ENCODE measurements at regions not wholly inside any gene's neighbourhood (a gene's known extent, or its start where the extent isn't known, plus 50 kb on each side); places are given as distances from the start of the nearest gene placed in this dataset.

DNA sequence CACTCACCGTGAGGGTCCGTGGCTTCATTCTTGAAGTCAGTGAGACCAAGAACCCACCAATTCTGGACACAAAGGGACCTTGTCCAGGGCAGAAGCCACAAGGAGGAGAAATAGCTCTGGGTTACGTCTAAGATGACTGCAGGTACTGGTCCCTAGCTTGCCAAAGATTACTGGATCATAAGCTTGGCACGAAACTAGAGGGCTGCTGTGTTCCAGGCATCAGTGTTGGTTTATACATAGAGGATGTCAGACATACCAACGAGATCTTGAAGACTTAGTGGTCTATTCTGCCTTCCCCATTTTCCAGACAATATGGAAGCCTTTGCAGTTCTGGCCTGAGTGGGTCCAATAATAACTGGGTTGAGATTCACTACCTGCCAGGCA, 175.7 kb downstream of the TBX18 start:
- no peak for TF ChIP-seq CTCF (tag by site-specific recombination; IDR thresholded peaks at IDR 0.05)
- TF ChIP-seq, protein P1, sequence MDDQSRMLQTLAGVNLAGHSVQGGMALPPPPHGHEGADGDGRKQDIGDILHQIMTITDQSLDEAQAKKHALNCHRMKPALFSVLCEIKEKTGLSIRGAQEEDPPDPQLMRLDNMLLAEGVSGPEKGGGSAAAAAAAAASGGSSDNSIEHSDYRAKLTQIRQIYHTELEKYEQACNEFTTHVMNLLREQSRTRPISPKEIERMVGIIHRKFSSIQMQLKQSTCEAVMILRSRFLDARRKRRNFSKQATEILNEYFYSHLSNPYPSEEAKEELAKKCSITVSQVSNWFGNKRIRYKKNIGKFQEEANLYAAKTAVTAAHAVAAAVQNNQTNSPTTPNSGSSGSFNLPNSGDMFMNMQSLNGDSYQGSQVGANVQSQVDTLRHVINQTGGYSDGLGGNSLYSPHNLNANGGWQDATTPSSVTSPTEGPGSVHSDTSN (CRISPR knock-in tag; IDR thresholded peaks at IDR 0.05), result no peak
- TF ChIP-seq, protein P2, sequence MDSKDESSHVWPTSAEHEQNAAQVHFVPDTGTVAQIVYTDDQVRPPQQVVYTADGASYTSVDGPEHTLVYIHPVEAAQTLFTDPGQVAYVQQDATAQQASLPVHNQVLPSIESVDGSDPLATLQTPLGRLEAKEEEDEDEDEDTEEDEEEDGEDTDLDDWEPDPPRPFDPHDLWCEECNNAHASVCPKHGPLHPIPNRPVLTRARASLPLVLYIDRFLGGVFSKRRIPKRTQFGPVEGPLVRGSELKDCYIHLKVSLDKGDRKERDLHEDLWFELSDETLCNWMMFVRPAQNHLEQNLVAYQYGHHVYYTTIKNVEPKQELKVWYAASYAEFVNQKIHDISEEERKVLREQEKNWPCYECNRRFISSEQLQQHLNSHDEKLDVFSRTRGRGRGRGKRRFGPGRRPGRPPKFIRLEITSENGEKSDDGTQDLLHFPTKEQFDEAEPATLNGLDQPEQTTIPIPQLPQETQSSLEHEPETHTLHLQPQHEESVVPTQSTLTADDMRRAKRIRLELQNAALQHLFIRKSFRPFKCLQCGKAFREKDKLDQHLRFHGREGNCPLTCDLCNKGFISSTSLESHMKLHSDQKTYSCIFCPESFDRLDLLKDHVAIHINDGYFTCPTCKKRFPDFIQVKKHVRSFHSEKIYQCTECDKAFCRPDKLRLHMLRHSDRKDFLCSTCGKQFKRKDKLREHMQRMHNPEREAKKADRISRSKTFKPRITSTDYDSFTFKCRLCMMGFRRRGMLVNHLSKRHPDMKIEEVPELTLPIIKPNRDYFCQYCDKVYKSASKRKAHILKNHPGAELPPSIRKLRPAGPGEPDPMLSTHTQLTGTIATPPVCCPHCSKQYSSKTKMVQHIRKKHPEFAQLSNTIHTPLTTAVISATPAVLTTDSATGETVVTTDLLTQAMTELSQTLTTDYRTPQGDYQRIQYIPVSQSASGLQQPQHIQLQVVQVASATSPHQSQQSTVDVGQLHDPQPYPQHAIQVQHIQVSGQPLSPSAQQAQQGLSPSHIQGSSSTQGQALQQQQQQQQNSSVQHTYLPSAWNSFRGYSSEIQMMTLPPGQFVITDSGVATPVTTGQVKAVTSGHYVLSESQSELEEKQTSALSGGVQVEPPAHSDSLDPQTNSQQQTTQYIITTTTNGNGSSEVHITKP (tag by site-specific recombination; IDR thresholded peaks at IDR 0.05), result no peak

Measured in HEK293 (cell line).